ENCODE measurements at regions not wholly inside any gene's neighbourhood (a gene's known extent, or its start where the extent isn't known, plus 50 kb on each side); places are given as distances from the start of the nearest gene placed in this dataset.

- no peak for DNase-seq (ENCODE audit: low spot score)
These were observed 151.3 kb upstream of the NCK2 start for GRCh38 chr2:105593221-105593967.

GRCh38 chr2:105592288-105592687 is 152.4 kb upstream of the NCK2 start:
- peak; percentile 42 for DNase-seq (ENCODE audit: low spot score)

- DNase-seq (ENCODE audit: low spot score), result no peak
These were observed 153.7 kb upstream of the NCK2 start for GRCh38 chr2:105590780-105591660.

- DNase-seq (ENCODE audit: low spot score), result no peak
These were observed 156.1 kb upstream of the NCK2 start for GRCh38 chr2:105588581-105588980.

GRCh38 chr2:105587637-105588036 is 157.1 kb upstream of the NCK2 start:
- DNase-seq (ENCODE audit: low spot score), result no peak

GRCh38 chr2:105584435-105585010 is 160.2 kb upstream of the NCK2 start:
- no peak for DNase-seq (ENCODE audit: low spot score)

- DNase-seq (ENCODE audit: low spot score), result no peak
These were observed 161.6 kb upstream of the NCK2 start for GRCh38 chr2:105582952-105583660.

- no peak for DNase-seq (ENCODE audit: low spot score)
These were observed 163.2 kb upstream of the NCK2 start for GRCh38 chr2:105581555-105581944.

- no peak for DNase-seq (ENCODE audit: low spot score)
These were observed 163.7 kb upstream of the NCK2 start for GRCh38 chr2:105580870-105581554.

GRCh38 chr2:105580216-105580615 is 164.5 kb upstream of the NCK2 start:
- DNase-seq (ENCODE audit: low spot score), result no peak

- DNase-seq (ENCODE audit: low spot score), result no peak
These were observed 166.5 kb upstream of the NCK2 start for GRCh38 chr2:105578166-105578565.

- DNase-seq (ENCODE audit: low spot score), result no peak
These were observed 166.9 kb upstream of the NCK2 start for GRCh38 chr2:105577762-105578161.

- DNase-seq (ENCODE audit: low spot score), result peak; percentile 26
These were observed 168.1 kb upstream of the NCK2 start for GRCh38 chr2:105576440-105577241.

GRCh38 chr2:105576050-105576439 is 168.7 kb upstream of the NCK2 start:
- DNase-seq (ENCODE audit: low spot score), result no peak

- no peak for DNase-seq (ENCODE audit: low spot score)
These were observed 169.2 kb upstream of the NCK2 start for GRCh38 chr2:105575499-105576025.

- DNase-seq (ENCODE audit: low spot score), result no peak
These were observed 169.8 kb upstream of the NCK2 start for GRCh38 chr2:105574796-105575344.

GRCh38 chr2:105573910-105574655 is 170.6 kb upstream of the NCK2 start:
- no peak for DNase-seq (ENCODE audit: low spot score)

GRCh38 chr2:105573490-105573889 is 171.2 kb upstream of the NCK2 start:
- DNase-seq (ENCODE audit: low spot score), result no peak

- DNase-seq (ENCODE audit: low spot score), result no peak
These were observed 172.7 kb upstream of the FHL2 start for GRCh38 chr2:105571445-105571987.

Measured in globus pallidus (tissue), 1 donor.